Fibroblast of mammary gland (primary cell): ENCODE measurements at regions not wholly inside any gene's neighbourhood (a gene's known extent, or its start where the extent isn't known, plus 50 kb on each side); places are given as distances from the start of the nearest gene placed in this dataset.

Source experiments
- DNase-seq: peaks from one replicate; pipeline ENCODE4 v3.0.0-alpha.2; 2010; ENCODE audit warnings: low read depth
- H3K4me3 ChIP-seq: 2 replicates; pipeline ENCODE4 v1.5.1; 2011; ENCODE audit warnings: low read depth, mild to moderate bottlenecking, low read length, moderate library complexity; ENCODE audit not compliant: control insufficient read depth
- CTCF ChIP-seq: conservative IDR thresholded peaks from 2 replicates; pipeline ENCODE4 v1.5.1; 2011; ENCODE audit warnings: low read depth, low read length, inconsistent platforms; ENCODE audit not compliant: control insufficient read depth, insufficient read depth

GRCh38 chr2:206383669-206384068, 59.7 kb upstream of the ADAM23 start:
- H3K4me3 ChIP-seq: no peak overlapping the region
- DNase-seq: no peak
- TF ChIP-seq CTCF: no peak

GRCh38 chr2:206387808-206388207, 55.5 kb upstream of the ADAM23 start:
- H3K4me3 ChIP-seq: no peak overlapping the region
- DNase-seq: no peak
- TF ChIP-seq CTCF: no peak

- TF ChIP-seq CTCF: no peak
- H3K4me3 ChIP-seq: no peak overlapping the region
- DNase-seq: no peak
Measured at GRCh38 chr2:206388698-206389097, 54.6 kb upstream of the ADAM23 start.

- TF ChIP-seq CTCF: no peak
- DNase-seq: no peak
- H3K4me3 ChIP-seq: no peak overlapping the region
Measured at GRCh38 chr2:206389164-206389563, 54.2 kb upstream of the ADAM23 start.

- H3K4me3 ChIP-seq: no peak overlapping the region
- DNase-seq: no peak
- TF ChIP-seq CTCF: no peak
Measured at GRCh38 chr2:206390181-206390580, 53.2 kb upstream of the ADAM23 start.

GRCh38 chr2:206392118-206392517, 51.2 kb upstream of the ADAM23 start:
- peak; percentile 63 for DNase-seq
- peak; percentile 64 for TF ChIP-seq CTCF

More at GRCh38 chr2:206392118-206392517, 51.2 kb upstream of the ADAM23 start:
- H3K4me3 ChIP-seq: no peak overlapping the region
